B cell (primary cell): ENCODE measurements at regions not wholly inside any gene's neighbourhood (a gene's known extent, or its start where the extent isn't known, plus 50 kb on each side); places are given as distances from the start of the nearest gene placed in this dataset.

ENCODE experiments used
- CTCF ChIP-seq: fragments of 200-600 bp; IDR thresholded peaks from one replicate; pipeline ENCODE4 v1.8.0; 2022; ENCODE audit warnings: antibody characterized with exemption, mild to moderate bottlenecking
- EZH2 ChIP-seq: IDR thresholded peaks from 2 replicates; pipeline ENCODE4 v1.6.1; 2012; ENCODE audit warnings: borderline replicate concordance, low read depth, mild to moderate bottlenecking, moderate library complexity, low read length; ENCODE audit not compliant: insufficient read depth, poor library complexity, severe bottlenecking

GRCh38 chr13:38635030-38635429 lies 51.8 kb upstream of the FREM2 start:
- TF ChIP-seq CTCF (no peak), EZH2 (no peak)
